GM21360 (cell line): ENCODE measurements at regions not wholly inside any gene's neighbourhood (a gene's known extent, or its start where the extent isn't known, plus 50 kb on each side); places are given as distances from the start of the nearest gene placed in this dataset.
A peak's percentile ranks its signal among the peaks of the same experiment; 100 is the strongest.
"Not testable (repeated sequence)": the region's sequence is repeated elsewhere in the genome, so short reads cannot be mapped to it uniquely, and the experiment has no call there.

ENCODE experiments used
- ATAC-seq: cut with Tn5 transposase; IDR thresholded peaks from one replicate; pipeline ENCODE4 v1.9.1; 2021; ENCODE audit warnings: mild to moderate bottlenecking, moderate library complexity; ENCODE audit not compliant: unreplicated experiment

DNA sequence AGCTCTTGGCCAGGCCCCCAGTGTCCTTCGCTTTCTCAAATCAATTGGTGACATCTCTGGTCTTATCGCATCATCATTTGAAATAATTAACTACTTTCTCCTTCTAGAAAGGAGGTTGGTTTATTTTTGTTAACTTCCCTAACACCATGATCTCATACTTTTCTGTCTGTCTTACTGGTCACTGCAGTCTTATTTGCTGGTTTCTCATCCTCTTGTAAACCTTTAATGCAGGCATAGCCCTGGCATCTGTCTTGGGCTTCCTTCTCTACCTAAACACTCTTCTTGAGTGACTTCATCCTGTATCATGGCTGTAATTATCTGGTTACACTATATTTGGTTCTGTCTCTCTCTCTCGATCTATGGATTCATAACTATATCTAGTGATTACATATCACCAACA lies 152.8 kb downstream of the CYSLTR2 start:
- ATAC-seq, result no peak

DNA sequence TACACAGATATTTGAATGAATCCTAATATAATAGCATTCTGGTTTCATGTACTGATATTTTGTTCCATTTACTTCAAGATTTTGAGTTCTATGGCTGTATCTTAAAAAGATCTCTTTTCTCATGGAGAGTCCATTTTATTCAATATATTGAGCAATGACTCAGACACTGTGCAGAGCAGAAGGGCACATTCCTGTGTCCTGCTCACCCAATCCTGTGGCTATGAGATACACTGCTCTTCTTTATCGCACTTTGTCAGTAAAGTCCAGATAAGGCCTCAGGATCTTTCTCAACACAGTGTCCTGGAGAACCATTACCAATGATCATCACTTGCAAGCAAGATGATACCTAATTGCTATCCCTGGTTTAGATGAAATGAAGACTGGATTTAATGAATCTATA lies 155.0 kb downstream of the CYSLTR2 start:
- no peak for ATAC-seq

DNA sequence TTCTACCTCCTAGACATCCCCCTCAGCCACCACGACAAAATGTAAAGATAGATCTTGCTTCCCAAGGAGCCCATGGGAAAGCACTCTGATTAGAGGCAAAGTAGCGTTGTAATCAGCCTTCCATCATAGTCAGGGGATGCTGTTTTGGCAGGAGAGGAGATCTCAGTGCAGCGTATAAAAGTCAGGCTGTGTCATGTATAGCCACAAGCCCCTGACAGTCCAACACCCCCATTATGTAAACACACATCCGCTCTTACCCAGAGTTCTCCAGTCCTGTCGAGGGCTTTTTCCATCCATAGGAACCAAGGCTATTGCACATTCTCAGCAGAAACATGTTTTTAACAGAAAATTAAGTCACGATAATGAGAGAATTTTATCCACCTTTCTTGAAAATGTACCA lies 156.3 kb downstream of the CYSLTR2 start:
- ATAC-seq, result no peak

DNA sequence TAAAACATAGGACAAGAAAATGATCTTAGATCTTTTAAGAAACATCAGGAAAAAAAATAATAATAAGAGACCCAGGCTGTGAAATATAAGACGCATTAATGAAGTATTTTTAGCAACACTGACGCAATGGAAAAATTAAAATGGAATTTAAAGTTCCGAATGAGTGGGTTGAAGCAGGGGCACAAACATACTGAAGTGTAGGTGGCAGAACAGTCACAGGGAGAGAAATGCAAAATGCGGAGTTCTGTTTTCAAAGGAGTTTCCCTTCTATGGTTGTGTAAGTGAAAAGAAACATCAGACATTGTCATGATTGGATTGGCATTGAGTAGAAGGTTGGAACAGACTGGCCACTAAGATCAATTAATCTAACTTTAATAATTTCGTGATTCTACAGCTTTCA lies 159.8 kb downstream of the CYSLTR2 start:
- ATAC-seq, result no peak

DNA sequence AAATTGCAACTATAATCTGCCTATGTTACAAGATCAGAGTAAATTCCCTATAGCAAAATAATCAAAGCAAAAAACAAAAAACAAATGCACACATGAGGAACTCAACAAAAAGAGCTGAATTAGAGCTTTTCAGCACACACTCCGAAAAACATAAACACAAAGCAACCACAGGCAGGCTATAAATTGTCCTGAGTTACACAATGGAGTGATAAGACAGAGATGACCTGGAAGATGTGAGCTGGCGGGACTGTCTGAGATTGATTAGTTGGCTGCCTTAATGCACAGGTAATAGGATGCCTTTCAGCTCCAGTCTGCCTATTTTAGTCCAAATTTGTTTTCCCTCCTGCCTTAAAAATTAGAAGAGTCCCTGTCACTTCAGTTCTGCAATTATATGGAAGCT lies 159.0 kb upstream of the FNDC3A start:
- ATAC-seq, result no peak

DNA sequence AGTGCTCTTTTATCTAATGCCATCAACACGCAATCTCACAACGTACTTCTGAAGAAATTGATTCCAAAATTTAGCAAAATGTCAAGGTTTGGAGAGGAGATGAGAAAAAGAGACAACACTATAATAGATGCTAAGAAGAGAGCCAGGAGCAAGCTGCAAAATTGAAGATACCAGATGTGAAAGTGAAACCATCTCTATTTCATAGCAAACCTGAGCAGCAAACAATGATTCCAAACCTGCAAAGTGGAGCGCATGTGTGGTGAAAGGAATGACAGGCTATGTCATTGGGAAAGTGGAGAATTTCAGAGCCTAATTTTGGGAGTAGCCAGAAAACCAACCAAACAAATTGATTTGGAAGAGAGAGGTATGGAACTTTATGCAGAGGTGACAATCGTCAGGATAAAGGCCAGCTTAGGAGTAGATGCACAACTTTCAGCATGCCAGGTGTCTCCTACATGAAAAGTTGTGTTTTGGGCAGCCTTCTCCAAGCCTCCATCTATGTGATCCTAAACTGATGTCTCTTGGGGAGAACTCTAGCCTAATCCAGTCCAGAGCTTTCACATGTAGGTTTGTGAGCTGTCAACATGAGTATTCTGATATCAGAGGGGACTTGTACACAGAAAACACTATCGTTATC lies 158.4 kb upstream of the FNDC3A start:
- ATAC-seq, result no peak

DNA sequence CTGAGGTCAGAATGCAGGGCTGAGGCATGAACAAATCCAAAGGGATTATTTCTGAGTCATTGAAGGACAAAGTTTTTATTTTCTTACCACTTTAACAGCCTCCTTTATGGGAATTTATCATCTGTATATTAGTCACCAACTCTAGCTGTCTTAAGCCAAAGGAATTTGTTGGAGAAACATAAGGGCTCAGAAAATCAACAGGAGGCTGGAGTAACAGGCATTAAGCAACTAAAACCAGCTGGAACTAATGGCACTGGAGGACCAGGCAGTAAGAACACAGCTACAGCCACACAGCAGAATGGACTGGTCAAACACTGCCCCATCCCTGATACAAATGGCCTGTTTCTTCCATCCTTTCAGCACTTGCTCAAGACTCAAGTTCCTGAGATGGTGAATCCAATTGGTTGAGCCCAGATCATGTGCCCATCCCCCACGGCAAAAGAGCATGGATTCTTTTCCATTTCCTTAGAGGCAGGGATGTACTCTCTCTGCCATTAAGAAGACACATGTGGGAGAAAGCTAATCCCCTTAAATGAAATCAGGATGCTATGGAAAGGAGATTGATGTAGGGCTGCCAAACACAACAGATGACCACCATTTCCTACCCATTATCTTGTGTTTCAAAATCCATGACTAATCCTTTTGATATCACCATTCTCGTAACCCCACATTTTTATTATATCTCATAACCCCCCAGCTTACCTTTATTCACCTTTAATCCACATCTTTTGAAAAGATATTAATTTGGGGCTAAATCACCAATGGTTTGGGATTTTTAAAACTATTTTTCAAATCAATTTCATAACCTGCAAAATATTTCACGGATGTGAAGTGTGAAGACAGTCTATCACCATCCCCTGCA lies 157.0 kb upstream of the FNDC3A start:
- ATAC-seq, result no peak

DNA sequence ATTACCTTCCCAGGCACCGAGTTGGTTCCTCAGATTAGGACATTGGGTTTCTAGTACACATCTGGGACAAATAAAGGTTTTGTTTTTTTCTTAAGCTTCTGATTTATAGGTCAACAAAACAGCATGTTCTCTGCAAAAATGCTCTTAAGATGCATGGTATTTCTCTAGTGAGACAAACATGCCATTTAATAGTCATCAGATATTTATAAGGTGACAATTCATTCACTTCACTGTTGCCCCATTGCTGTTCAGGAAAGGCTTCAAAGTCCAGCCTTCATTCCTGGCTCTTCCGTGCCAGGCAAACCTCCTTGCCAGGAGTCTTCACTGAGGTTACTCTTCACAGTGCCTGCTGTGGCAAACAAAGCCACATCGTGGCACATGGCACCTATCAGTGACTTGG lies 156.3 kb upstream of the FNDC3A start:
- ATAC-seq, result no peak

DNA sequence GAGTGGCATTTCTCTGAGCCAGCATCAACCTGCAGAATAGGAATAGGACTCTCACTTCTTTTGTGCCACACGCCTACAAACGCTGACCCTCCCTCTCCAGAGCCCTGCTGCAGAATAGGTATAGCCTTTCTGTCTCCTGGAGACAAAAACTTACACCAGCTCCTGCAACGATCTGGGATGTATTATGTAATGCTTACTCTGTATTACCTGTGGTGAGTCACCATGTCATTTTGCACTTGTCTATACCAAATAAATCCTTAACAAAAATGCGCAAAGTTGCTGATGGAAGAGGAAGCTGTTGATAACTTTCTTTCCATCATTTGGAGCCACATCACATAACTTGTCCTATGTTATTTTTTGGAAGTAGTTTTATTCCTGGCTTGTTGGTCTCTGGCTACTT lies 155.8 kb upstream of the FNDC3A start:
- no peak for ATAC-seq

DNA sequence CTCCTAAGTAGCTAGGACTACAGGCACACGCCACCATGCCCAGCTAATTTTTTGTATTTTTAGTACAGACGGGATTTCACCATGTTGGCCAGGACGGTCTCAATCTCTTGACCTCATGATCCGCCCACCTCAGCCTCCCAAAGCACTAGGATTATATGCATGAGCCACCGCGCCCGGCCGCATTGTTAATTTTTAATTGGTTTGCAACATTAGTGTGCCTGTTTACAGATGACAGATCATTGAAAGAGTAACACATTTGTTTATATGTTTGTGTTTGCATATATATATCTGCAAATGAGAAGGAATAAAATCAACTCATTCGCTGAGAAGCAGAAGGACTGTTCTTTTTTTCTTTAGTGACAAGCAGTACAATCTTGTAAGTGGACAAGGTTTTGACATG lies 152.2 kb upstream of the FNDC3A start:
- ATAC-seq, result not testable (repeated sequence)

DNA sequence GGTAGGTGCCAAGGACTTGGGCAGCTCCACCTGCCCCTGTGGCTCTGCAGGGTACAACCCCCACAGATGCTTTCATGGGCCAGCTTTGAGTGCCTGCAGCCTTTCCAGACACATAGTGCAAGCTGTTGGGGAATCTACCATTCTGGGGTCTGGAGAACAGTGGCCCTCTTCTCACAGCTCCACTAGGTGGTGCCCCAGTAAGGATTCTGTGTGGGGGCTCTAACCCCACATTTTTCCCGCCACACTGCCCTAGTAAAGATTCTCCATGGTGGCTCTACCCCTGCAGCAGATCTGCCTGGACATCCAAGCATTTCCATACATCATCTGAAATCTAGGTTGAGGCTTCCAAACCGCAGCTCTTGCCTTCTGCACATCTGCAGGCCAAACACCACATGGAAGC lies 149.7 kb upstream of the FNDC3A start:
- ATAC-seq, result no peak

DNA sequence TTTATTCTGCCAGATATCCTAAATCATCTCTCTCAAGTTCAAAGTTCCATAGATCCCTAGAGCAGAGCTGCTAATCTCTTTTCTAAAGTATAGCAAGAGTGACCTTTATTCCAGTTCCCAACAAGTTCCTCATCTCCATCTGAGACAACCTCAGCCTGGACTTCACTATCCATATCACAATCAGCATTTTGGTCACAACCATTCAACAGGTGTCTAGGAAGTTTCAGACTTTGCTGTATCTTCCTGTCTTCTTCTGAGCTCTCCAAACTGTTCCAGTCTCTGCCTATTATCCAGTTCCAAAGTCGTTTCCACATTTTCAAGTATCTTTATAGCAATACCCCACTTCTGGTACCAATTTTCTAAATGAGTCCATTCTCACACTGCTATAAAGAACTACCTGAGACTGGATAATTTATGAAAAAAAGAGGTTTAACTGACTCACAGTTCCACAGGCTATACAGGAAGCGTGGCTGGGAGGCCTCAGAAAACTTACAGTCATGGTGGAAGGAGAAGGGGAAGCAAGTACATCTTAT lies 148.7 kb upstream of the FNDC3A start:
- not testable (repeated sequence) for ATAC-seq

DNA sequence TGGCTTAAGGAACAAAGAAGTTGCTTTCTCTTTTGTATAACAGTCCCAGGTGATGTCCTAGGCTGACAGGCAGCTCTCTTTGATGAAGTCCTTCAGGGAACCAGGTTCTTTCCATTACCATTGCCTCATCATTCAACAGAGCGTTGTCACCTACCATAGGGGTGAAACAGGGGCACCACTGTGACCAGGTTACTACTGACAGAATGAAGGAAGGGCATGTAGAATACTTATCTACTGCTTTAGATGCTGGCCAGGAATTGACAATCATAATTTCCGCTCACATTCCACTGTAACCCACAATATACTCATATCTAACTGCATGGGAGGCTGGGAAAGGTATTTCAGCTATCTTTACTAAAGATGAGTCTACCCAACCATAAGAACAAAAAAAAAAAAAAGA lies 148.0 kb upstream of the FNDC3A start:
- ATAC-seq, result no peak

DNA sequence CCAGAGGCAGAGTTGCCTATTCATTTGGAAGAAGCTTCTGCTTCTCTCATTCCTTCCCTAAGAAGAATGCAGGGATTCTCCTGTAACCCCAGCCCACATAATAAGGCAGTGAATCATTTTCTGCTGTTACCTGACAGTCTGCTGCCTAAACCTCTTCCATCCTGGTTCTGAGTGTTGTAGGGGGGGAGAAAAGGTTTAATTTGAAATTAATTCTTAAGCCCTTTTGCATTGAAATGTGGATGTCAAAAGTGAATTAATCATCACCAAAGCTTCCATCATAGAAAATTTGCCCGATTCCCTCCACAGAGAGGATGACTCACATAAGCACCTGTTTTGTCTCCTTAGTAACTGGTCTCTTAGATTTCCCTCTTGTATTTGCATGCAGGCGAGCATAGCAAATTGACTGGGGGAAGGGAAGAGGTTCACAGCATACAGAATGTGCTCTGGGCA lies 146.7 kb upstream of the FNDC3A start:
- no peak for ATAC-seq

DNA sequence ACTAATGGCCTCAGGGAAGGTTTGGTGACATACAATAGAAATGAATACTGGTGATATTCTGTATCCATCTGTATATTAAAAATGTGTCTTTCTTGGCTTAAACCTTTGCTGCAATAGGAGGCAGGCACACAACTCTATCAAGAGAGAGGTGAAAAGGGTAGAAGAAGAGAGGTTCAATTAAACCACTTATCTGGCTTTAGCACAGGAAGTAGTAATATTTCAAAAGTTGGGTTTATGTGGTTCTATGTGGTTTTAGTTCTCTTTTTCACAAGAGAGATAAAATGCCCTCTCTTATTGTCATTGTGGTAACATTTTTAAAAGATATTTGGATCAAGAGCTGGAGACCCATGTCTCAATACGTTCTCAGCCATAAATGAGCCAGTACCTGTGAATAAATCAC lies 146.2 kb upstream of the FNDC3A start:
- ATAC-seq, result peak; percentile 55

DNA sequence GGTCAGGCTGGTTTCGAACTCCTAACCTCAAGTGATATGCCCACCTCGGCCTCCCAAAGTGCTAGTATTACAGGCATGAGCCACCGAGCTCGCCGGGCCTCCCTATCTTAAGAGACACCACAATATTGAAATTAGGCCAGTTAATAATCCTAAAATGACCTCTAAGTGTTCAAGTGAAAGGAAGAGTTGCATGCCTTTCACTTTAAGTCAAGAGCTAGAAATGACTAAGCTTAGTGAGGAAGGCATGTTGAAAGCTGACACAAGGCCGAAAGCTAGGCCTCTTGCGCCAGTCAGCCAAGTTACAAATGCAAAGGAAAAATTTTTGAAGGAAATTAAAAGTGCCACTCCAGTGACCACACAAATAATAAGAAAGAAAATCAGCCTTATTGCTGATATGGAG lies 144.5 kb upstream of the FNDC3A start:
- ATAC-seq, result peak; percentile 55

DNA sequence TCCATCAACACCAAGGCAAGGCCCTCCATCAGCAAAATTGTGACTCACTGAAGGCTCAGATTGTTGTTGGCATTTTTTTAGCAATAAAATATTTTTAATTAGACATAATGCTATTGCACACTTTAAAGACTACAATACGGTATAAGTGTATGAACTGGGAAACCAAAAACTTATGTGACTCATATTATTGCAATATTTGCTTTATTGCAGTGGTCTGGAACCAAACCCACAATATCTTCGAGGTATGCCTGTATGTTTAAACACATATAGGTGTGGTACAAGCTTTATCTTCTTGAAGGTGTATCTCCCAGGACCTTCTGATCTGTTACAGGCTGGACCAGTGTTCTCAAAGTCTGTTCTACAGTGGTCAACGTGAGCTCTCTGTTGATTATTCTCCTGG lies 142.3 kb upstream of the FNDC3A start:
- no peak for ATAC-seq

DNA sequence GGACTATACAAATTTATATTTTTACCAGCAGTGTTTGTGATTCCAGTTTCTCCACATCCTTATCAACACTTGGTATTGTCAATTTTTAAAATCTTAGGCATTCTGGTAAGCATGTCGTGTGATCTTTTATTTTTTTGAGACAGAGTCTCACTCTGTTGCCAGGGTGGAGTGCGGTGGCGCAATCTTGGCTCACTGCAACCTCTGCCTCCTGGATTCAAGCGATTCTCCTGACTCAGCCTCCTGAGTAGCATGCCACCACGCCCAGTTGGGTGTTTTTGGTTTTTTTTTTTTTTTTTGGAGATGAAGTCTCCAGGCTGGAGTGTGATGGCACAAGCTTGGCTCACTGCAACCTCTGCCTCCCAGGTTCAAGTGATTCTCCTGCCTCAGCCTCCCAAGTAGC lies 140.4 kb upstream of the FNDC3A start:
- ATAC-seq, result not testable (repeated sequence)

DNA sequence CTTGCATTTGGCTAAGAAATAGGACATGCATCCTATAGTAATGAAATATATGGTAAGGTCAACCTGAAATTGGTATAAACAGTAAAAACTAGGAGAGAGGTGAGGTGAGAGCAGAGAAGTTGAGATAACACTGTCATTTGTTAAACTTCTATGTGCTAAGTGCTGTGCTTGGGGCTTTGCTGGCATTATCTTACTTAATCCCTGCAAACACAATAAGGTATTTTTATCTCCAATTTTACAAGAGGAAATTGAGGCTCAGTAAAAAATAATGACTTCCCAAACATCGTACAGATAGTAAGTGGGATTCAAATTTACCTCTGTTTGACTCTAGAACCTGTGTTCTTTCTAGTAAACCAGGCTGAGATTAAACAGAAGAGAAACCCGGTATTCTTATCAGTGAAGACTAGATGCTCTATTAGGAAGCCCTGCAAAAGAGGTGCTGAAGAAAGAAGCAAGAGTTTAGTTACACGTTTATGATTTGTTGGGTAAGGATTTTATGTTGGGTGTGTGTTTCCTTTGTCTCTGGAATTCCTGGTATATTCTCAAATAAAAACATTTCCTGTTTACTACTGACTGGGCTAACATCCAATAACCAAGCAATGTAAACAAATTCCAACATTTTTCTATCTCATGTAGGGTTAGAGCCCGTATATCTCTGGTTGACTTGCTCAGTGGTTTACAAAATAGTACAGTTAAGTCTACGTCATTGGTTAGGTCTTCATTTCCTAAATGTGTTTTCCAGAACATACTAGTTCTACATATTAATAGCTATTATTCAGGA lies 137.3 kb upstream of the FNDC3A start:
- ATAC-seq, result no peak

DNA sequence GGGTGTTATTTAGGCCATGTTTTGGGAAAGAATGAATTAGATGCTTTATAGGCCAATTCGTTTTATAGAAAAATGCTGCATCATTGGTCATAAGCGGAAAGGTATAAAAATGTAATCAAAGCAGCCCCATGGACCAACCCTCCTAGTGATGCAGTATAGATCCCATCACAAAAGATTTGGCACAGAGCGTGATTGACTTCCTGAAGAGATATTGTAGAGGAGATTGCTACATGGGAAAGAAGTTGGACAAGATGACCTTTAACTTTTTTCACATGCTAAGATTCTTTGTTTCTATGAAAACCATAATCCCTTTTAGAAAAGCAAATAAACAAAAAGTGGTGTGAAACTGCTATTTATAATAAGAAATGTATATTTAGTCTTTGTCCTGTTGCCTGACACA lies 136.5 kb upstream of the FNDC3A start:
- ATAC-seq, result no peak

DNA sequence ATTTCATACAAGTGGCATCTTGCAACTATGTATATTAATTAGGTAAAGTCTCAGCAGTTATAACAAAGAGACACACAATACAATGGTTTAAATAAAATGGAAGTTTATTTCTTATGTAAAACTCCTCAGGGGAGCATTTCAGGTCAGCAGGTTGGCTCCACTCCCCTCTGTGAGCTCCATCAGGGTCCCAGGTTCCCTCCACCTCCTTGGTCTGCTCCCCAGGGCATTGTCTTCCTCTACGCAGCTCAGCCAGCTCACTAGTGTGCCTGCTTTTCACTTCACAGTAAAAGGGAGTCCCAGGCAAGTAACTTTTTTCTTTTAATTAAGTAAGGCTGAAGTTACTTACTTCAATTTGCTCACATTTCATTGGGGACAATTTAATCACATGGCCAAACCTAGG lies 135.3 kb upstream of the FNDC3A start:
- no peak for ATAC-seq
